ENCODE measurements at regions not wholly inside any gene's neighbourhood (a gene's known extent, or its start where the extent isn't known, plus 50 kb on each side); places are given as distances from the start of the nearest gene placed in this dataset.

GRCh38 chr13:61202042-61202441 lies 213.6 kb downstream of the PCDH20 start:
- H3K9me3 Mint-ChIP-seq: no peaks in the 10 kb centered on the region
- CTCF ChIA-PET: interaction anchor here (0.6 kb wide), 1 partner anchor 511 kb away, joined by 3 read pairs; no protein-coding TSS in a partner anchor
- H3K36me3 Mint-ChIP-seq: no peaks in the 10 kb centered on the region
- H3K4me1 Mint-ChIP-seq (ENCODE audit: low read depth): no peaks in the 10 kb centered on the region
- no peak for DNase-seq
- POLR2A ChIA-PET: no interaction called here
- no peak overlapping the region for H3K4me3 Mint-ChIP-seq
- intact Hi-C loops (cut with micrococcal nuclease): no loop called here
- no peak overlapping the region for H3K27ac Mint-ChIP-seq
- H3K27me3 Mint-ChIP-seq: no peaks in the 10 kb centered on the region

- Mint-ChIP-seq H3K27ac (no peak overlapping the region), H3K4me1 (ENCODE audit: low read depth) (no peaks in the 10 kb centered on the region), H3K27me3 (no peaks in the 10 kb centered on the region), H3K4me3 (no peak overlapping the region), H3K9me3 (no peaks in the 10 kb centered on the region), H3K36me3 (no peaks in the 10 kb centered on the region)
- CTCF ChIA-PET: no interaction called here
- POLR2A ChIA-PET: no interaction called here
- DNase-seq: no peak
- intact Hi-C loops (cut with micrococcal nuclease): no loop called here
Observed at GRCh38 chr13:61192826-61193225, 222.8 kb downstream of the PCDH20 start.

- Mint-ChIP-seq H3K27me3 (no peaks in the 10 kb centered on the region), H3K27ac (no peak overlapping the region), H3K4me3 (no peak overlapping the region), H3K4me1 (ENCODE audit: low read depth) (no peaks in the 10 kb centered on the region), H3K36me3 (no peaks in the 10 kb centered on the region), H3K9me3 (no peaks in the 10 kb centered on the region)
- intact Hi-C loops (cut with micrococcal nuclease): no loop called here
- no peak for DNase-seq
- POLR2A ChIA-PET: no interaction called here
- CTCF ChIA-PET: no interaction called here
Observed at GRCh38 chr13:61188057-61188456, 227.6 kb downstream of the PCDH20 start.

GRCh38 chr13:61187471-61187870 lies 228.2 kb downstream of the PCDH20 start:
- ChIA-PET CTCF (no interaction called here), POLR2A (no interaction called here)
- H3K4me1 Mint-ChIP-seq (ENCODE audit: low read depth): no peaks in the 10 kb centered on the region
- intact Hi-C loops (cut with micrococcal nuclease): no loop called here
- H3K36me3 Mint-ChIP-seq: no peaks in the 10 kb centered on the region
- H3K4me3 Mint-ChIP-seq: no peak overlapping the region
- no peak for DNase-seq
- H3K27me3 Mint-ChIP-seq: no peaks in the 10 kb centered on the region
- H3K9me3 Mint-ChIP-seq: no peaks in the 10 kb centered on the region
- no peak overlapping the region for H3K27ac Mint-ChIP-seq

GRCh38 chr13:61183670-61184069 lies 232.0 kb downstream of the PCDH20 start:
- no peaks in the 10 kb centered on the region for H3K27me3 Mint-ChIP-seq
- intact Hi-C loops (cut with micrococcal nuclease): no loop called here
- DNase-seq: no peak
- ChIA-PET CTCF (no interaction called here), POLR2A (no interaction called here)
- H3K36me3 Mint-ChIP-seq: no peaks in the 10 kb centered on the region
- H3K4me1 Mint-ChIP-seq (ENCODE audit: low read depth): no peaks in the 10 kb centered on the region
- no peak overlapping the region for H3K27ac Mint-ChIP-seq
- H3K4me3 Mint-ChIP-seq: no peak overlapping the region
- no peaks in the 10 kb centered on the region for H3K9me3 Mint-ChIP-seq

GRCh38 chr13:61180234-61180633 lies 235.4 kb downstream of the PCDH20 start:
- DNase-seq: no peak
- no peaks in the 10 kb centered on the region for H3K27me3 Mint-ChIP-seq
- no peak overlapping the region for H3K27ac Mint-ChIP-seq
- no peaks in the 10 kb centered on the region for H3K36me3 Mint-ChIP-seq
- intact Hi-C loops (cut with micrococcal nuclease): no loop called here
- H3K4me3 Mint-ChIP-seq: no peak overlapping the region
- H3K4me1 Mint-ChIP-seq (ENCODE audit: low read depth): no peaks in the 10 kb centered on the region
- CTCF ChIA-PET: no interaction called here
- H3K9me3 Mint-ChIP-seq: no peaks in the 10 kb centered on the region
- POLR2A ChIA-PET: no interaction called here

- no peaks in the 10 kb centered on the region for H3K9me3 Mint-ChIP-seq
- H3K27ac Mint-ChIP-seq: no peak overlapping the region
- no peak overlapping the region for H3K4me3 Mint-ChIP-seq
- ChIA-PET POLR2A (no interaction called here), CTCF (no interaction called here)
- intact Hi-C loops (cut with micrococcal nuclease): no loop called here
- no peaks in the 10 kb centered on the region for H3K4me1 Mint-ChIP-seq (ENCODE audit: low read depth)
- no peaks in the 10 kb centered on the region for H3K27me3 Mint-ChIP-seq
- DNase-seq: no peak
- H3K36me3 Mint-ChIP-seq: no peaks in the 10 kb centered on the region
Observed at GRCh38 chr13:61179741-61180140, 235.9 kb downstream of the PCDH20 start.

GRCh38 chr13:61170856-61171255 lies 244.8 kb downstream of the PCDH20 start:
- no peak overlapping the region for H3K27ac Mint-ChIP-seq
- POLR2A ChIA-PET: no interaction called here
- no peak for DNase-seq
- H3K4me1 Mint-ChIP-seq (ENCODE audit: low read depth): no peaks in the 10 kb centered on the region
- CTCF ChIA-PET: no interaction called here
- no peaks in the 10 kb centered on the region for H3K9me3 Mint-ChIP-seq
- no peaks in the 10 kb centered on the region for H3K27me3 Mint-ChIP-seq
- no peaks in the 10 kb centered on the region for H3K36me3 Mint-ChIP-seq
- intact Hi-C loops (cut with micrococcal nuclease): no loop called here
- no peak overlapping the region for H3K4me3 Mint-ChIP-seq

GRCh38 chr13:61162636-61163035 lies 253.0 kb downstream of the PCDH20 start:
- Mint-ChIP-seq H3K27ac (no peak overlapping the region), H3K4me3 (no peak overlapping the region), H3K4me1 (ENCODE audit: low read depth) (no peaks in the 10 kb centered on the region), H3K27me3 (no peaks in the 10 kb centered on the region), H3K36me3 (no peaks in the 10 kb centered on the region), H3K9me3 (no peaks in the 10 kb centered on the region)
- CTCF ChIA-PET: no interaction called here
- no peak for DNase-seq
- intact Hi-C loops (cut with micrococcal nuclease): no loop called here
- POLR2A ChIA-PET: no interaction called here

GRCh38 chr13:61162106-61162505 lies 253.5 kb downstream of the PCDH20 start:
- Mint-ChIP-seq H3K36me3 (no peaks in the 10 kb centered on the region), H3K27ac (no peak overlapping the region), H3K4me3 (no peak overlapping the region), H3K9me3 (no peaks in the 10 kb centered on the region), H3K4me1 (ENCODE audit: low read depth) (no peaks in the 10 kb centered on the region), H3K27me3 (no peaks in the 10 kb centered on the region)
- ChIA-PET POLR2A (no interaction called here), CTCF (no interaction called here)
- intact Hi-C loops (cut with micrococcal nuclease): no loop called here
- DNase-seq: no peak

GRCh38 chr13:61156753-61157152 lies 258.9 kb downstream of the PCDH20 start:
- POLR2A ChIA-PET: no interaction called here
- Mint-ChIP-seq H3K27ac (no peak overlapping the region), H3K9me3 (no peaks in the 10 kb centered on the region), H3K4me1 (ENCODE audit: low read depth) (no peaks in the 10 kb centered on the region), H3K27me3 (no peaks in the 10 kb centered on the region), H3K36me3 (no peaks in the 10 kb centered on the region), H3K4me3 (no peak overlapping the region)
- CTCF ChIA-PET: no interaction called here
- intact Hi-C loops (cut with micrococcal nuclease): no loop called here
- DNase-seq: no peak

- intact Hi-C loops (cut with micrococcal nuclease): no loop called here
- H3K4me3 Mint-ChIP-seq: no peak overlapping the region
- H3K36me3 Mint-ChIP-seq: no peaks in the 10 kb centered on the region
- POLR2A ChIA-PET: no interaction called here
- H3K9me3 Mint-ChIP-seq: peaks cover 5% of the 10 kb centered on the region
- H3K4me1 Mint-ChIP-seq (ENCODE audit: low read depth): no peaks in the 10 kb centered on the region
- H3K27me3 Mint-ChIP-seq: no peaks in the 10 kb centered on the region
- CTCF ChIA-PET: no interaction called here
- no peak overlapping the region for H3K27ac Mint-ChIP-seq
- no peak for DNase-seq
Observed at GRCh38 chr13:61151062-61151461, 264.6 kb downstream of the PCDH20 start.

GRCh38 chr13:61149331-61149730 lies 266.3 kb downstream of the PCDH20 start:
- Mint-ChIP-seq H3K9me3 (peaks cover 14% of the 10 kb centered on the region), H3K4me3 (no peak overlapping the region), H3K27me3 (no peaks in the 10 kb centered on the region), H3K36me3 (no peaks in the 10 kb centered on the region), H3K27ac (no peak overlapping the region), H3K4me1 (ENCODE audit: low read depth) (no peaks in the 10 kb centered on the region)
- CTCF ChIA-PET: no interaction called here
- POLR2A ChIA-PET: no interaction called here
- DNase-seq: no peak
- intact Hi-C loops (cut with micrococcal nuclease): no loop called here

GRCh38 chr13:61148691-61149315 lies 266.8 kb downstream of the PCDH20 start:
- Mint-ChIP-seq H3K4me1 (ENCODE audit: low read depth) (no peaks in the 10 kb centered on the region), H3K9me3 (peaks cover 16% of the 10 kb centered on the region), H3K36me3 (no peaks in the 10 kb centered on the region), H3K27me3 (no peaks in the 10 kb centered on the region), H3K27ac (no peak overlapping the region), H3K4me3 (no peak overlapping the region)
- CTCF ChIA-PET: no interaction called here
- POLR2A ChIA-PET: no interaction called here
- intact Hi-C loops (cut with micrococcal nuclease): no loop called here
- DNase-seq: no peak

All from activated CD4-positive, alpha-beta memory T cell treated with anti-CD3 and anti-CD28 coated beads for 36 hours (primary cell).